Right lobe of liver (tissue), 6 donors: ENCODE measurements at regions not wholly inside any gene's neighbourhood (a gene's known extent, or its start where the extent isn't known, plus 50 kb on each side); places are given as distances from the start of the nearest gene placed in this dataset.

ENCODE experiments used
- ATAC-seq, 4 donors: fragments of 200-7000 bp; cut with Tn5 transposase; one replicate each; pipeline ENCODE4 v1.9.1; 2020; ENCODE audit warnings: mild to moderate bottlenecking in 4 of 4, moderate library complexity in 4 of 4
- DNase-seq, 3 donors: peaks; one replicate each; pipeline ENCODE4 v3.0.0-alpha.2; 2020
- H3K27ac ChIP-seq, 3 donors: fragments of 200-600 bp; one replicate each; pipeline ENCODE4 v1.8.0; 2022
- H3K27me3 ChIP-seq, 2 donors: fragments of 200-600 bp; one replicate each; pipeline ENCODE4 v1.8.0; 2022
- H3K36me3 ChIP-seq, 4 donors: fragments of 200-600 bp; sonication (generic) in 1 of 4; one replicate each; pipeline versions ENCODE4 v1.5.1 to v1.8.0; 2017 to 2022; ENCODE audit warnings: control low read depth in 1 of 4
- H3K4me1 ChIP-seq, 4 donors: fragments of 200-600 bp; sonication (generic) in 1 of 4; one replicate each; pipeline versions ENCODE4 v1.5.1 to v1.8.0; 2017 to 2022; ENCODE audit warnings: control low read depth in 1 of 4
- H3K4me3 ChIP-seq, 3 donors: fragments of 200-600 bp; one replicate each; pipeline ENCODE4 v1.8.0; 2022
- H3K9me3 ChIP-seq, 4 donors: fragments of 200-600 bp; sonication (generic) in 1 of 4; one replicate each; pipeline versions ENCODE4 v1.5.1 to v1.8.0; 2017 to 2022; ENCODE audit warnings: control low read depth in 1 of 4
- POLR2A ChIP-seq: fragments of 450-650 bp; IDR thresholded peaks from one replicate; pipeline ENCODE4 v1.6.1; 2017; ENCODE audit warnings: antibody characterized with exemption, mild to moderate bottlenecking
- WGBS: methylation state at CpG from one replicate; pipeline ENCODE4 v1.1.6; 2018; ENCODE audit warnings: low coverage, low lambda C conversion rate; ENCODE audit not compliant: insufficient coverage; ENCODE audit errors: missing lambda C conversion rate; 5-methylcytosine and 5-hydroxymethylcytosine counted together
- intact Hi-C, 2 donors: fragments of 100-400 bp; cut with DNase I; formaldehyde crosslinking; loops; one replicate each; pipeline versions ENCODE4 v1.11.2 to v1.14.1; 2022
- TF ChIP-seq, protein P1 (sequence below), 4 donors: fragments of 200-600 bp in 3 of 4; fragments of 450-650 bp in 1 of 4; IDR thresholded peaks; one replicate each; pipeline versions ENCODE4 v1.5.1 to v1.8.0; 2016 to 2022; ENCODE audit warnings: antibody characterized with exemption in 4 of 4, mild to moderate bottlenecking in 2 of 4
- donor health status: DM: no; HTN: yes; CAD: no.
- donor health status: DM: no; HTN: no; CAD: no.
- donor health status: DM: no; HTN: no; CAD: no.
- donor health status: DM: no; HTN: yes; CAD: no.
- donor health status: DM: no; HTN: yes; CAD: no.

DNA sequence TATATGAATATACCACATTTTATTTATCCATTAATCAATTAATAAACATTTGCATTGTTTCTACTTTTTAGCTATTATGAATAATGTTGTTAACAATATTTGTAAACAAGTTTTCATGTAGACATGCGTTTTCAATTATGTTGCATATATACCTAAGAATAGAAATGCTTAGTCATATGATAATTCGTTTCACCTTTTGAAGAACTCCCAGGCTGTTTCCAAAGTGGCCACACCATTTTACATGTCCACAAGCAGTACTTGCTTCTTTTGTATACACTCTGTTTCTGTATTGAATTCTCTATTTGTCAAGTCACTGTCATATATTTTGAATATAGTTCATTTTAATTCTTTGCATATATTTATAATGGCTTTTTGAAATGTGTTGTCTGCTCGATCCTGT lies 206.9 kb upstream of the ZBTB20 start:
- no peak overlapping the region for H3K4me3 ChIP-seq
- intact Hi-C loops, result no loop called here
- no peaks in the 10 kb centered on the region for H3K27me3 ChIP-seq
- H3K9me3 ChIP-seq, result no peaks in the 10 kb centered on the region
- H3K36me3 ChIP-seq, result no peaks in the 10 kb centered on the region
- DNase-seq (no peak), ATAC-seq (no peak)
- 42% methylated on average over 3 of the region's 3 CpGs for WGBS
- no peaks in the 10 kb centered on the region for H3K4me1 ChIP-seq
- H3K27ac ChIP-seq, result no peak overlapping the region
- TF ChIP-seq POLR2A, result no peak
- TF ChIP-seq, protein P1, sequence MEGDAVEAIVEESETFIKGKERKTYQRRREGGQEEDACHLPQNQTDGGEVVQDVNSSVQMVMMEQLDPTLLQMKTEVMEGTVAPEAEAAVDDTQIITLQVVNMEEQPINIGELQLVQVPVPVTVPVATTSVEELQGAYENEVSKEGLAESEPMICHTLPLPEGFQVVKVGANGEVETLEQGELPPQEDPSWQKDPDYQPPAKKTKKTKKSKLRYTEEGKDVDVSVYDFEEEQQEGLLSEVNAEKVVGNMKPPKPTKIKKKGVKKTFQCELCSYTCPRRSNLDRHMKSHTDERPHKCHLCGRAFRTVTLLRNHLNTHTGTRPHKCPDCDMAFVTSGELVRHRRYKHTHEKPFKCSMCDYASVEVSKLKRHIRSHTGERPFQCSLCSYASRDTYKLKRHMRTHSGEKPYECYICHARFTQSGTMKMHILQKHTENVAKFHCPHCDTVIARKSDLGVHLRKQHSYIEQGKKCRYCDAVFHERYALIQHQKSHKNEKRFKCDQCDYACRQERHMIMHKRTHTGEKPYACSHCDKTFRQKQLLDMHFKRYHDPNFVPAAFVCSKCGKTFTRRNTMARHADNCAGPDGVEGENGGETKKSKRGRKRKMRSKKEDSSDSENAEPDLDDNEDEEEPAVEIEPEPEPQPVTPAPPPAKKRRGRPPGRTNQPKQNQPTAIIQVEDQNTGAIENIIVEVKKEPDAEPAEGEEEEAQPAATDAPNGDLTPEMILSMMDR (IDR thresholded peaks at IDR 0.05), result no peak

DNA sequence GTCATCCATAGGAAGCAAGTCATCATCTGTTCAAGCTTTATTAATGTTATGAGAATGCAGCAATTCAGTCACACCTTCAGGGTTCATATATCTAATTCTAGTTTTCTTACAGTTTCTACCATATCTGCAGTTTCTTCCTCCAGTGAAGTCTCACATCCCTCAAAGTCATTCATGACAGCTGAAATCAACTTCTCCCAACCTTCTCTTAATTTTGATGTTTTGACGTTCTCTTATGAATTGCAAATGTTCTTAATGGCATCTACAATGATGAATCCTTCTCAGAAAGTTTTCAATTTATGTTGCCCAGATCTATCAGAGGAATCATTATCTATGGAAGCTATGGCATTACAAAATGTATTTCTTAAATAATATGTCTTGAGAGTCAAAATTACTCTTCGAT lies 210.4 kb upstream of the ZBTB20 start:
- H3K4me1 ChIP-seq, result no peaks in the 10 kb centered on the region
- DNase-seq (no peak), ATAC-seq (no peak)
- TF ChIP-seq, protein P1 (IDR thresholded peaks at IDR 0.05), result no peak
- no peak for TF ChIP-seq POLR2A
- H3K27ac ChIP-seq, result no peak overlapping the region
- no peaks in the 10 kb centered on the region for H3K9me3 ChIP-seq
- H3K36me3 ChIP-seq, result no peaks in the 10 kb centered on the region
- intact Hi-C loops, result no loop called here
- no peaks in the 10 kb centered on the region for H3K27me3 ChIP-seq
- WGBS, result 75% methylated on average over 2 of the region's 2 CpGs
- no peak overlapping the region for H3K4me3 ChIP-seq

DNA sequence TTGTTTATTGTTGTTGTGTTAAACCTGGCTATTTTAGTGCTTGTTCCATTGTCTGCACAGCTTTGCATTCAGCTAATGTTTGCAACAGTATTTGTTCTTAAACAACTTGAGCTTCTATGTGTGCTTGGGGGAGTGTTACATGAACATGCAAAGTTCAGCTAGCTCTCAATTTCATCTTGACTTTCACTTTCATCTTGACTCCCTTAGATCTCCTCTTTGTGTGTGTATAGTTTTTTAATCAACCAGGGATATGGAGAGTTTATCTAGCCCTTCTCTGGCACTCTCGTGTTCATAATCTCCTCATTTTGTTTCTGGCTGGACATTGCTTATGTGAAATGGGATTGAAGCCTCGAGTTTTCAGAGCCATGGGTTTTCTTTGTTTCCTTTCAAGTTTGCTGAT lies 212.4 kb upstream of the ZBTB20 start:
- no peak overlapping the region for H3K4me3 ChIP-seq
- H3K27me3 ChIP-seq, result no peaks in the 10 kb centered on the region
- ATAC-seq (peak in 3 of 4 donors; percentile 35 to 49 (median 42)), DNase-seq (no peak)
- no peaks in the 10 kb centered on the region for H3K4me1 ChIP-seq
- TF ChIP-seq POLR2A, result no peak
- TF ChIP-seq, protein P1 (IDR thresholded peaks at IDR 0.05), result no peak
- no peaks in the 10 kb centered on the region for H3K36me3 ChIP-seq
- no peak overlapping the region for H3K27ac ChIP-seq
- no peaks in the 10 kb centered on the region for H3K9me3 ChIP-seq
- intact Hi-C loops, result no loop called here
- 15% methylated on average over 2 of the region's 2 CpGs for WGBS

DNA sequence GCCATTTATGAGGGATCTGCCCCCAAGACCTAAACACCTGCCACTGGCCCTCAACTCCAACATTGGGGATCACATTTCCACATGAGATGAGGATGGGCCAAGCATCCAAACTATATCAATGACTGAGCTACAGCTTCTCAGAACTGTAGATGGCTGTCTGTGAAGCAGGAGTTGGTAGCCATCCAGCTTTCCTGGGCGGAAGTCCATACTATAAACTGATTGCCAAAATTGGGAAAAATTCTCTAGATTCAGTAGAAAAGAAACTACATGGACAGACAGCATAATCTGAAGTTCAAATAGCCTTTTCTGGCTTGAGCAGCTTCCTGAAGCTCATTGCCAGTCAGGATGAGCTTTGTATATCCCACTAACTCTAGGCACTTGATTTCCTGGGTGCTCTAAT lies 214.7 kb upstream of the ZBTB20 start:
- Histone ChIP-seq H3K27me3 (no peaks in the 10 kb centered on the region), H3K4me1 (no peaks in the 10 kb centered on the region), H3K36me3 (no peaks in the 10 kb centered on the region), H3K4me3 (no peak overlapping the region), H3K27ac (no peak overlapping the region), H3K9me3 (no peaks in the 10 kb centered on the region)
- TF ChIP-seq, protein P1 (IDR thresholded peaks at IDR 0.05), result no peak
- no peak for TF ChIP-seq POLR2A
- 33% methylated on average over 1 of the region's 1 CpG for WGBS
- no peak for DNase-seq
- ATAC-seq, result no peak
- intact Hi-C loops, result no loop called here

DNA sequence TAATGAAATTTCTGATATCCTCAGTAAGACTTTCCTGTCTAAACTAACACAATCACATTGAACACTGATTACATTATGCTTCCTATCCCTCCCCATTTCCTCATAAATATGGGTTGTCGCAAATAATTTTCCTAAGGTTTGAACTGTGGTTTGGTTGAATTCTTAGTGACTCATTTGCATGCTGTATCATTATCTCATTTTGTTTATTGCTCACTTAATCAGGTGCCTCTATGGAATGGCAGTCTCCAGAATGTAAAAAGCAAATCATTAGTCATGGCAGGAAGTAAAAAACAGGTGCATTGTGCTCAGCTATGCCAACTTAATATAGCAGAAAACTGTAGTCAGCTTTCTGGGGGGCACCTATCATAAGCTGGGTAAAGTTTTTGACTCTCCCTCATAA lies 216.0 kb upstream of the ZBTB20 start:
- intact Hi-C loops, result no loop called here
- H3K9me3 ChIP-seq, result no peaks in the 10 kb centered on the region
- H3K27ac ChIP-seq, result no peak overlapping the region
- H3K4me1 ChIP-seq, result no peaks in the 10 kb centered on the region
- ATAC-seq, result no peak
- TF ChIP-seq POLR2A, result no peak
- H3K4me3 ChIP-seq, result no peak overlapping the region
- H3K27me3 ChIP-seq, result no peaks in the 10 kb centered on the region
- H3K36me3 ChIP-seq, result no peaks in the 10 kb centered on the region
- no peak for DNase-seq
- WGBS, result 92% methylated on average over 1 of the region's 1 CpG
